ENCODE measurements at regions not wholly inside any gene's neighbourhood (a gene's known extent, or its start where the extent isn't known, plus 50 kb on each side); places are given as distances from the start of the nearest gene placed in this dataset.
"Not testable (repeated sequence)": the region's sequence is repeated elsewhere in the genome, so short reads cannot be mapped to it uniquely, and the experiment has no call there.

GRCh38 chr12:64552510-64552909, 57.8 kb upstream of the RASSF3 start:
- not testable (repeated sequence) for FAIRE-seq; DNase-seq (ENCODE audit: low spot score)

- not testable (repeated sequence) for DNase-seq (ENCODE audit: low spot score); FAIRE-seq
These were observed 56.6 kb upstream of the RASSF3 start for GRCh38 chr12:64553689-64554088.

GRCh38 chr12:64556231-64556630, 54.1 kb upstream of the RASSF3 start:
- DNase-seq (ENCODE audit: low spot score) (no peak), FAIRE-seq (no peak)

GRCh38 chr12:64558754-64559153, 51.5 kb upstream of the RASSF3 start:
- FAIRE-seq (no peak), DNase-seq (ENCODE audit: low spot score) (no peak)

- DNase-seq (ENCODE audit: low spot score) (peak; percentile 28), FAIRE-seq (no peak)
These were observed 49.6 kb upstream of the RASSF3 start for GRCh38 chr12:64560396-64561301.

Data from RCC 7860 (cell line).